Hematopoietic multipotent progenitor cell treated with erythropoietin and hydrocortisone succinate and interleukin-3 and kit ligand, for 17 days (in vitro differentiated cells): ENCODE measurements at regions not wholly inside any gene's neighbourhood (a gene's known extent, or its start where the extent isn't known, plus 50 kb on each side); places are given as distances from the start of the nearest gene placed in this dataset.
"Not testable (repeated sequence)": the region's sequence is repeated elsewhere in the genome, so short reads cannot be mapped to it uniquely, and the experiment has no call there.

ENCODE experiments used
- DNase-seq: peaks from one replicate; pipeline ENCODE4 v3.0.0-alpha.2; 2015; ENCODE audit warnings: low spot score

DNA sequence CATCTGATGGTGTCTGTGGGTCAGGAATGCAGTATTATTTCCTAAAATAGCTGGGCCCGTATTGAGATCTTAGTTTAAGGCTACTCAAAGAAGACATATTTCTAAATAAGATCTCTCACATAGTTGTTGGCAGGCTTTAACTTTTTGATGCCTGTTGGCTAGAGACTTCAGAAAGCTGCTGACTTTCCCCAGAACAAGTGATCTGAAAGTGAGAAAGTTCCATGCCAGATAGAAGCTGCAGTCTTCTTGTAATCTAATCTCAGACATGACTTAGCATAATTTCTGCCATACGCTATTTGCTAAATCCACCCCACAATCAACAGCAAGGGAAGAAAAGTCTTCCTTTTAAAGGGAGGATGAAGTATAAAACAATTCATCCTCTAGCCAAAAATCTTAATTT, 867.1 kb downstream of the IGSF11 start:
- no peak for DNase-seq

DNA sequence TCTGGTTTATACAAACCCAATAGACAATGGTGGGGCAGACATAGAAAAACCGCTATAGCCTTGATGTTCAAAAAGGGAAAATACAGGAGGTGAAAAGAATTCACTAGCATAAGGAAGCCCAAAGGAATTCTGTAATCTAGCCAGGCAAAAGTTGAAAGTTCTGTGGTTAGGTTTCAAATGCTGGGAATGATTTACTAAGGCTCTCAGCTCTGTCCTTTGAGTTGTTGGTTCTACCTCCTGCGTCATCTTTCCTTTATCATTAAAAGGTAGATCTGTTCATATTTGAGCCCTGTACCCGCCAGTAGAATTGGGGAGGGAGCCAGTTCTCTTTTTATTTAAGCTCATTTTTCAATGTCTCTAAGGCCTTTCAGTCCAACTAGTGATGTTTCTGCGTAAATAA, 866.5 kb downstream of the IGSF11 start:
- DNase-seq = no peak

DNA sequence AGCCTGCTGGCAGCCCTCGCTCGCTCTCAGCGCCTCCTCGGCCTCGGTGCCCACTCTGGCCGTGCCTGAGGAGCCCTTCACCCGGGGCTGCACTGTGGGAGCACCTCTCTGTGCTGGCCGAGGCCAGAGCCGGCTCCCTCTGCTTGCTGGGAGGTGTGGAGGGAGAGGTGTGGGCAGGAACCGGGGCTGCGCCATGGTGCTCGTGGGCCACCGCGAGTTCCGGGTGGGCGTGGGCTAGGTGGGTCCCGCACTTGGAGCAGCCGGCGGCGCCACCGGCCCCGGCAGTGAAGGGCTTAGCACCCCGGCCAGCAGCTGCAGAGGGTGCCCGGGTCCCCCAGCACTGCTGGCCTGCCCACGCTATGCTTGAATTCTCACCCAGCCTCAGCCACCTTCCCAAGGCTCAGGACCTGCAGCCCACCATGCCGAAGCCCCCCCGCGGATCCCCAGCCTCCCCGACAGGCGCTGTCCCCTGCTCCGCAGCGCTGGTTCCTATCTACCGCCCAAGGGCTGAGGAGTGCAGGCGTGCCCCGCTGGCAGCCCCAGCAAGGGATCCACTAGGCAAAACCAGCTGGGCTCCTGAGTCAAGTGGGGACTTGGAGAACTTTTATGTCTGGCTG, 863.3 kb downstream of the IGSF11 start:
- DNase-seq = no peak

DNA sequence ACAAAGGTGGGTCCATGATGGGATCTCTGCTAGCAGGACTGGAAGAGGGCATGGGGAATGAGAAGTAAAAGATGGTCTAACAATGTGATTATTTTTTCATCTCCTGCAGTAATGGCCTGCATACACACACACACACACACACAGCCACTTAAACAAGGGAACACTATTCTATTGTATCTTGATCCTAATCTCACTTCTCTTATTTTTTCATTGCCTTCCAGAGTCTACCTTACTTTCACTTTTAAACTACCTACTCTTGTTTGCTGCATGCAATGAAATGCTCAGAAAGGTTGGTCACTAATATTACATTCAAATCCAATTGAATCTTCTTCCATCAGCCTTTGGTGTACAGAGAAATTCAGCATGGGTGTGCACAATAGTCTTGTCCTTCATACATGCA, 853.8 kb downstream of the IGSF11 start:
- no peak for DNase-seq

DNA sequence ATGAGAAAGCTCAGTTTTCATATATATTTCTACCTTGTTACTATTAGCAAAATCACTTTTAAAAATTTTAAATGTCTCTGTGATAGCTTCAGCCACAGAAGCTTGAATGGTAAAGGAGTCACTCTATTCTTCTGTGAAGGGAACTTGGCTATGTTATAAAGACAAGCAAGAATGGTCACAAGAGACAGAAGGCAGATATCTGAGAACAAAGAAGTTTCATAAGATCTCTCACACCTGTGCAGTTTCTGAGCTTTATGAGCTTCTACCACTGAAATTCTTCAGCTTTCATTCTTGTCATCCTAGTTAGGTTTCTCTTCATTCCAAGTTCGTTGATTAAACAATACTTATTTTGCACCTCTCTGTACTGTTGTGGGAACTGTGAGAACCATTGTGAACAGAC, 853.4 kb downstream of the IGSF11 start:
- DNase-seq = no peak

DNA sequence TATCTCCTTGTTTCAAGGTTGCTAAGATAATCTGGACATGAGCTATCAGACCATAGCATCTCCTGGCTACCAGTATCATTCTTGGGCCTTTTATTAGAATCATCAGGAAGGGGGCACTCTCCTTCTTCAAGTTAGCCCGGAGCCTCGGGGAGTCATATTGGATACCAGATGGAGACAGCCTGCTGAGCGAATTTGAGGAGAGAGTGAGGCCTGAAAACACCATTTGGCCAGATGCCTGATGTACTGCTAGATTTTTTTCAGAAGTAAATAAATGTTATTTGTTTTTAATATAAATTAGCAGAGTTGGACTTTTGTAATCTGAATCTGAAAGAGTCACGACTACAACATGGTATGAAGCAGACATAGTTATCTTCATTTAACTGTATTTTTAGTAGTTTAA, 848.6 kb downstream of the IGSF11 start:
- no peak for DNase-seq

DNA sequence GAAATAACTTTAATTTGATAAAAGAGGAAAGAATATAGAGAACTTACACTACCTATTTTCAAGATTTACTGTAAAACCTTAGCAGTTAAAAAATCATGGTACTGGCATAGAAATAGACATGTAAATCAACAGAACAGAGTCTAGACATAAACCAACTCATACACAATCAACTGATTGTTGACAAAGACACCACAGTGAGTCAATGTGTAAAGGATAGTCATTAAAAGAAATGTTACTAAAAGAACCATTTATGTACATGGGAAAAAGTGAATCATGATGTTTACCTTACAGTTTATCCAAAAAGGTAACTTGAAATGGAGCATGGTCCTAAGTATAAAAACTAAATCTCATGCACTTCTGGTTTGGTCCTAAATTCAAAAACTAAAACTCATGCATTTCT, 847.4 kb downstream of the IGSF11 start:
- no peak for DNase-seq

DNA sequence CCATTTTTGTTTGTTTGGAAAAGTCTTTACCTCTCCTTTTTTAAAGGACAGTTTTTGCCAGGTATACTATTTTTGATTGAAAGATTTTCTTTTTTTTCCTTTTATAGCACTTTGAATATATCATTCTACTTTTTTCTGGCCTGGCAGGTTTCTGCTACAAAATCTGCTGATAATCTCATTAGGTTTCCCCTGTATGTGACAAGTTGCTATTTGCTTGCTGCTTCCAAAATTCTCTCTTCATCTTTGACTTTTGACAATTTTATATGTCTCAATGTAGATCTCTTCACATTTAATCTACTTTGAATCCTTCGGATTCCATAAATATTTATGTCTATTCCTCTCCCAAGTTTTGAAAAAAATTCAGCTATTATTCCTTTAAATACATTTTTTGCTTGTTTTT, 838.5 kb downstream of the IGSF11 start:
- DNase-seq = no peak

DNA sequence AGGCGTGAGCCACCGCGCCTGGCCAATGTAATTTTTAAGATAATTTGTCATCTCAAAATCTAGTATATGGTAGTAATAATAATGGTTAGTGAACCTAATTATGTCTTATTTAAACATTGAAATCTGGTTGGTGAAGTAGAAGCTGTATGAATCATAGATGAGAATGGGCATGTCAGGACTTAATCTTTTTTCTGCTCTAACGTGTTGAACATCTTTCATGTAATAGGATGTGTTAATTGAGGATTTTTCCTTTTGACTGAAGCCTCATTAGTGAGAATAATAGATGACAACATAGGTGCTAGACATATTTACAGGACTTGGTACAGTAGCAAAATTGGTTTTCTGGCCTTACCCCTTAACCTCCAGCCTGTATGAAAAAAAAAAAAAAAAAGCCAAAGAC, 835.6 kb downstream of the IGSF11 start:
- no peak for DNase-seq

DNA sequence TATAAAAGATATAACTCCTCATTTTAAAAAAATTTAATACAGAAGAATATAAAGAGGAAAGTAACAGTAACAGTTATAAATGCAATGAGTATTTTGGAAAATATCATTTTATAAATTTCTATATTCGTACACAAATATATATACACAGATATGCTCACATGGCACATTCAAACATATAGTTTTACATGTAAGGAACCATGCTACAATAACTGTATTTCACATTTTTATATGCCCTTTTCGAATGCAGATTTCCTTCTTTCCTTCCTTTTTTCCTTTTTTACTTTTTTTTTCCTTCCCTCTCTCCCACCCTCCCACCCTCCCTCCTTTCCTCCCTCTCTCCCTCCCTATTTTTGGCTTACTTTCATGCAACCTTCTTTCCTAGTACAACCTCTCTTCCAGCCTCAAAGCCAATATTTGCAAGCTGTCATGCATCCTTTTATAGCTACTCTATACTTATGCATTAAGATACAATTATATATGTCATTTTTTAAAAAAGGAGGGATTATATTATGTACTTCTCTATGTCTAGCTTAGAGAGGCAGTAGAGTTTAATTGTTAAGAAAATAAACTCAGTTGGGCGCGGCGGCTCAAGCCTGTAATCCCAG, 830.5 kb downstream of the IGSF11 start:
- DNase-seq = no peak

DNA sequence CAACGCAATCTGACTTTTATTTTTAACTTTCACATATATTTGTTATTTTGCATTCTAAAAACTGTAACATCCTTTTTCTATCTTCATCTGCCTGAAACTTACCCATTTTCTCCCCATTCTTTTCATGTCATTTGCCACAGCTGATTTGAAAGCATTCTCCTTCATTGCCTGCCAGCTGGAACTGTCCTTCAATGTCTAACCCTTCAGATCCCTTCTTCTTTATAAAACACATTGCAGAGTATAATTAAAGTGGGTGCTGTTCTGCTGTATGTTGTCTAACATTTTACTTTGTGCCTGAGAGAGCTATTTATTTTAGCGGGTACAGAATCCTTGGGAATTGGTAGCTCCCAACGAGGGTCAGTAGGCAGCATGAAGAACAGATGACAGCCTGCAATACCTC, 827.4 kb downstream of the IGSF11 start:
- no peak for DNase-seq

DNA sequence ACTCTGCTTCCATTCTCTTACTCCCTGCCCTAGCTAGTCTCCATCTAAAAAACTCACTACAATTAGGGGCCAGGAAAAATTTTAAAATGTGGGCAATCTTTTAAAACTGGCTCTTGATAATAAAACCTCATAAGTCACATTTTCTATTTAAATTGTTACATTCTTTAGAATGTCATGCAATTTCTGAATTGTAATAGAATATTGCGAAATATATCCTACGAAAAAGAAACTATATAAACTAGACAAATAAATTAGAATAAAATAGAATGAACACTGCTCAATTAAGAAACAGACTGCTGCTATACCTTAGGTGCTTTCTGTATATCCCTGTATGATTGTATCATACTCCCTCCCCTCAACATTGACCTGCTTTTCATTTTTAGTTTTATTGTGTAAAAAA, 826.0 kb downstream of the IGSF11 start:
- DNase-seq = no peak

DNA sequence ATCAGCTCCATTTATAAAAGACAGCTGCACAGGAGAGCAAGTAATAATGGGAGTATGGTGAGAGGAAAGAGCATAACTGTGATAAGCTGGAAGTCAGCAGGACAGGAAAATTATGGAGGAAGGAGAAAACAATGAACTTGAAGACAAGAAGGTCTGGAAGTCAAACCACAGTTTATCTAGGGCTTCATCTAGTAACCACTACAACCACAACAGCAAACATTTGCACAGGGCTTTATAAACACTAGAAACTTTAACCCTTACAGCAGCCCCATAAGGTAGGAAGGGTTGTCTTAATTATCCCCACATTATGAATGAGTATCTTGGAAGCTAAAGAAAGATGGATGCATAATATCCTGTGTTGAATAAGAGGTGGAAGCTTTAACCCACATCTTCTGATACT, 820.8 kb downstream of the IGSF11 start:
- DNase-seq = no peak

DNA sequence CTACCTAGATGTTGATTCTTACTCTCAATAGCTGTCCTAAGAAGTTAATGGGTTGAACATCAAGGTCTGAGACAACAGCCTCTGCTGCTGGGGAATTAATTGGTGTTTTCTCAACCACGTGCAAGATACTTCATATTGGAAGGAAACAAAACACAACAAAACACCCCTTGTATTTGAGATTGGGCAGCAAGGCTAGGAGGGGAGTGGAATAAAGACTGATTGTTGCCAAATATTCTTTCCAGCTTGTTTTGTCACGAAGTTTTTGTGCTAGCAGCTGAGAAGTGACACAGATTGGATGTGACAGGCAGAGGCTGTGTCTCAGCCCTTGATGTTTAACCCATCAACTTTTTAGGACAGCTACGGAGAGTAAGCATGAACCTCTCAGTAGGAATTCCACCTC, 808.4 kb downstream of the IGSF11 start:
- no peak for DNase-seq

DNA sequence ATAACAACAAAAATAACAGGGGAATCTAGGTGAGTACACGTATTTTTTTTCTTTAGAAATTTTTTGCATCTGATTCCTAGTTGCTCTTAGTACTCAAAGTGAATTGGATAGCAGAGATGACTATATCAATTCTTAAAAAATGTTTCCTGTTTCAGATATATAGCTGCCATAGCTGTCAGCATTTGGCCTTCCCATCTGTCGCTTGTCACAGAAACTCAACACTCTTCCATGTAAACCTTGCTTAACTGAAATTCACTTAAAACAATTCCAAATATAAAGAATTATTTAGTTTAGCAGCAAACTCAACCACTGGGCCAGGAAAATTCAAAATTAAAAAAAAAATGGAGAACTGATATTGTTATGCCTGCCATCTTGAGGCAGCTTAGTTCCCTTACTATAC, 807.5 kb downstream of the IGSF11 start:
- DNase-seq = no peak

DNA sequence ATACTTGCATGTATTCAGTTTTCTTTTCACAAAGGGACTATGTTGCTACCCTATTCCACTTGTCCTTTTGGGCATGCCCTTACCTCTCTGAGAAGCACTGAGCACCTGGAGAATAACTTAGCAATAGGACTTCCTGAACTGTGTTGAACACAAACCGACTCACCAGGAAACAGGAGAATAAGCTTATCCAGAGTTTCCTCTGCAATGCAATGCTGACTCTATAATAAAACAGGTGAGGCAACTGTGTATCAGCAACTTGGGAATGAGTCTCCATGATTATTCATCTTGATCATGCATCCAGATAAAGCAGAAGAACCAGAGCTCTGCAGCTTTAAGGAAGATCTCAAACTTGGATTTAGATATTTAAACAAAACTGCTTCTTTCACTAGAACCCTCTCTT, 806.5 kb downstream of the IGSF11 start:
- DNase-seq = no peak

DNA sequence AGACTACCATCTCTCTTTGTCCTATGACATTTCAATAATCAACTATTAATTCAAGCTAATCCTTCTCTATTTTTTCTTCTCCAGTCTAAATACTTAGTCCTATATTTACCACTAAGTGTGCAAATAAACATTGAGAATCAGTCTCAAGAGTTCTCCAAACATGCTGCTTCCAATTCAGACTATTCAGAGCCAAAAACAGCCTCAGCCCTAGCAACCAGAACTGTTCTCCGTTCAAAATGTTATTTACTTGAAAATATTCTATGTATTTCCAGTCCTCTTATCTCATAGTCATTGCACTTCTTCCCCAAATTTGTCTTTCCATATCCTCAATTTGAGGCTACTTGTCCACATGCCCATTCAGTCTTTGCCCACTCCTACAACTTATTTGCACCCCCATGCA, 805.5 kb downstream of the IGSF11 start:
- DNase-seq = no peak

DNA sequence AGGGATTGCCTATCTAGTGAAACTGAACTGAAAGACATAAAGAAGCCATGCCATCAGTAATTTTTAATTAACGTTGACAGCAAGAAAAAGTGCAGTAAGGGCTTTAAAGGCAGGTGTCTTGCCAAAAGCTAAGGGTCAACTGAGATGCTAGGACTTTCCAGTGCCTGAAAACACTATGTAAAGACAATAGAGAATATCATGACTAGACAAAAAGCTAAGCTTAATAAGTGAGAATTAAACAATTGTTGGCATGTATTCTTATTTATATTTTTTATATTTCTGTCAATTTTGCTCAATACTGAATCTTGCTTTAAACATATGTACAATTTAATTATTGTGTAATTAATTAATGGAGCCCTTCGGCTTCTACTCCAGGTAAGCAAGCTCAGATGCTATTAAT, 803.1 kb downstream of the IGSF11 start:
- no peak for DNase-seq

DNA sequence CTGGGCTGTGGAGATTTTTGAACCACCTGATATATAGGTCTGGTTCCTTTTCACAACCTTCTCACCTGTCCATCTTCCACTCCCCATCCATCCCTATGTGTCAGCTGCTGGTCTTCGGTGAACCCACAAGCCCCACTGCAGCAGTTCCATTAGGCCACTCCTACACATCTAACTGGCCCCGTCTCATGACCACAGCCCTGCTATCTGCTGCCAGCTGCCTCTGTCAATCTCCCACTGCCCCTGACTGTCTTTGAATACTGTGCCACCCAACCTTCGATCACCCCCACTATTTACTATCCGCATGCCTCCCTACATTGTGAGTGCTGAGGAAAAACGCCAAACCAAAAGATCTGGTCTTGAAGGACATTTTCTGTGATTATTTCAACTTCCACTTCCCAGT, 795.4 kb downstream of the IGSF11 start:
- no peak for DNase-seq

DNA sequence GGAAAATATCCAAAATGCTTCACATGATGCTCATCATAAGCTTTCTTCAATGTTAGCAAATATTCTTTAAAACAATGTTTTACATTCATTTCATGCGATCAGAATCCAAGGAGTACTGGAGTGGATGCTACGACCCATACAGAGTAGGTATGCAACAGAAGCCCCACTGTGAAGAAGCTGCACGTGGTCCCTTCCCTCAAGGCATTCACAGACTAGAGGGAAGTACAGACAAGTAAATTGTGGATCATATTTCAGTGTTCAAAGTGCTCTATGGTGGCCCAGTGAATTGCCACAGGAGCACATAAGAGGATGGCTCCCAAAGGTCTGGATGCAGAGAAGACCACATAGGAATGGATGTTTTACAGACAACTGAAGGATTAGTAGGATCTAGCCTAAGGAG, 789.9 kb downstream of the IGSF11 start:
- DNase-seq = no peak

DNA sequence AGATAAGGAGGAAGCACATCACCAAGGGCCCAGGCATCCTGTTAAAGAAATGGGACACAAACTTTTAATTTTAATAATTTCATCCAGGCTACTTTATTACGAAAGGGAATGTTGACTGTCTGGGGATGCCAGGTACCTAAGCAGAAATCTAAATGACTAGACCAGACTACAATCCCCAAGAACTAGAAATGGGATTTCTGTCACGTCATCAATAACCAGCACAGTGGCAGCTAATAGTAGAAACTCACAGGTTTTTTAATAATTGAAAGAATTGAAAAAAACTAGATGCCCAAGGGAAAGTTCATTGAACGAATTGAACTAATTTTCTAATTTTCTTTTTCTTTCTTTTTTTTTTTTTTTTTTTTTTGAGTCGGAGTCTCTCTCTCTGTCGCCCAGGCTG, 789.3 kb downstream of the IGSF11 start:
- DNase-seq = no peak

DNA sequence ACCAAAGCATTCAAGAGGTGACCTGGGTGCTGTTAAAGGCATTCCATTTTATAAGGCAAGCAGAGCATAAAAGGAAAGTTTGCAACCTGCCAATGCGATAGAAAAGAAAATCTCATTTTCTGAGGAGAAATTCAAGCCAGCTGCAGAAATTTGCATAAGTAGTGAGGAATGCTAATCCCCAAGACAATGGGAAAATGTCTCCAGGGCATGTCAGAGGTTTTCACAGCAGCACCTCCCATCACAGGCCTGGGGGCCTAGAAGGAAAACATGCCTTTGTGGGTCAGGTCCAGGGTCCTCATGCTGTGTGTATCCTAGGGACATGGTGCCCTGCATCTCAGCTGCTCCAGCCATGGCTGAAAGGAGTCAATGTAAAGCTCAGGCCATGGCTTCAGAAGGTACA, 775.8 kb downstream of the IGSF11 start:
- DNase-seq = not testable (repeated sequence)

DNA sequence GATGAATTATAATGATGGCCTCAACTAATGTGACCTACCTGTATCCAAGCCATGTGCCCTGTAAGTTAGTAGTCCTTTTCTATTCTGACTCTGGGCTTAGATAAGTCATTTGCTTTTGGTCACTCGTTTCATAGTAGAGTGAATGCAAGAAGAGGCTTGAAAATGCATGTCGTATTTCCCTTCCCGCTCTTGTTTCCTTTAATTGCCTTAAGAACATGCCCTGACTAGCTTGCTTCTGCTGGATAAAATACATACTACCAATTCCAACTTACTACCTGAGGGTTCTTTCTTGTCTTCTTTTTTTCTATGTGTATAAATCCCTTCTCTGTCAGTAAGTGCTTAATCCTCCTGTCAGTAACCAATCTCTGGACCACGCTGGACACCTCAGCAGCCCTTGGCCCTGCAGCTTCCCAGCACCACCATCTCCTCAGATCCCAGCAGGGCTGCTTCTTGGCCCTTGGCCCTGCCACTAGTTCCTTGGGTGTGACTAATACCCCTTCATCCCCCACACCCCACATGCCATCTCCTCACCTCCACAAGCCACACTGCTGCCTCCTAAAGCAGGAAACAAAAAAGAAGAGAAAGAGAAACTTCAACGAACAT, 771.7 kb downstream of the IGSF11 start:
- DNase-seq = no peak

DNA sequence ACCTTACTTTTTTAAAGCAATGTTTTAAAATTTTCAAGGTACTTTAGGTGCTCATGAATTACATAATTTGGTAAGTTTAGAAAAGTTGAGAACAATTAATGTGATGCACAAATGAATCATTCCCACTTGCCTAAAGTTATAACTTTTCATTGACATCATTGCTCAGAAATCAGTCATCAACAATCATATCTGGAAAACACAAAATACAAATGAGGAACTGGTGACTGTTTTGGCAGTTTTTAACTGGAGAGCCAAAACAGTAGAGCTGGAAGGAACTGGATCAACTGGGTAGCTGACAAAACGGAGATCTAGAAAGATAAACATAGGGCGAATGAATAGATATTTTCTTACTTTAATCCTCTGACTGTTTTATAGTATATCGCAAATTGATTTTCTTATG, 767.1 kb downstream of the IGSF11 start:
- DNase-seq = no peak
